ENCODE measurements at regions not wholly inside any gene's neighbourhood (a gene's known extent, or its start where the extent isn't known, plus 50 kb on each side); places are given as distances from the start of the nearest gene placed in this dataset.
"Not testable (repeated sequence)": the region's sequence is repeated elsewhere in the genome, so short reads cannot be mapped to it uniquely, and the experiment has no call there.

- H3K36me3 ChIP-seq = no peaks in the 10 kb centered on the region
- intact Hi-C loops (cut with DNase I) = no loop called here
- no peaks in the 10 kb centered on the region for H3K27me3 ChIP-seq (replicated peaks; ENCODE audit: insufficient read depth)
- no peak overlapping the region for H3K27ac ChIP-seq
- H3K9me3 ChIP-seq = no peaks in the 10 kb centered on the region
- WGBS = 44% methylated on average over 6 of the region's 6 CpGs
- TF ChIP-seq POLR2AphosphoS5 (IDR thresholded peaks at IDR 0.05) = no peak
- no peak for TF ChIP-seq POLR2A (IDR thresholded peaks at IDR 0.05)
- no peak for TF ChIP-seq CTCF (IDR thresholded peaks at IDR 0.05)
- H3K4me3 ChIP-seq = no peak overlapping the region
- no peak for DNase-seq (ENCODE audit: low spot score)
- no peaks in the 10 kb centered on the region for H3K4me1 ChIP-seq (replicated peaks)
Measured at GRCh38 chr13:50393628-50394027, 378.4 kb downstream of the KCNRG start.

DNA sequence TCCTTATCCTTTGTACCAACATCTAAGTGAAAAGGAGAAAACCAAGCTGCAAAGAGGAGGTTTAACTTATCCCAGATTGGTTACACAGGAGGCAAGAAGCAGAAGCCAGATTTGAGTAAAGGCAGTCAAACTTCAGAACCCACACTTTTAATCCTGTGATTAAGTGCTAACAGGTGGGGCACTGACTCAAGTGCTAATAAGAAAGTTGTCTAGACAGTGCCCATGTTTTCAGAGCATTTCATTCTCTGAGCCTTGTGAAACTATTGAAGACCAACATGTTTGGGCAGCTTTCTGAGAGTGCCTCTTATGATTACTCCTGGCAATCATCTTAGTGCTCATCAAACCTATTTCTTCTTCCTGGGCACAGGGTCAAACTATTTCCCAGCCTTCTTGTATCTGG, 380.8 kb downstream of the KCNRG start:
- intact Hi-C loops (cut with DNase I) = no loop called here
- no peaks in the 10 kb centered on the region for H3K27me3 ChIP-seq (replicated peaks; ENCODE audit: insufficient read depth)
- H3K4me3 ChIP-seq = no peak overlapping the region
- no peak for DNase-seq (ENCODE audit: low spot score)
- H3K36me3 ChIP-seq = no peaks in the 10 kb centered on the region
- no peak for TF ChIP-seq CTCF (IDR thresholded peaks at IDR 0.05)
- TF ChIP-seq POLR2AphosphoS5 (IDR thresholded peaks at IDR 0.05) = no peak
- no peak for TF ChIP-seq POLR2A (IDR thresholded peaks at IDR 0.05)
- no peak overlapping the region for H3K27ac ChIP-seq
- H3K4me1 ChIP-seq (replicated peaks) = no peaks in the 10 kb centered on the region
- no peaks in the 10 kb centered on the region for H3K9me3 ChIP-seq

GRCh38 chr13:50396618-50397017, 381.4 kb downstream of the KCNRG start:
- H3K4me3 ChIP-seq; H3K27ac ChIP-seq; H3K4me1 ChIP-seq (replicated peaks); H3K36me3 ChIP-seq; H3K9me3 ChIP-seq; DNase-seq (ENCODE audit: low spot score); intact Hi-C loops (cut with DNase I); H3K27me3 ChIP-seq (replicated peaks; ENCODE audit: insufficient read depth): not testable (repeated sequence)
- WGBS = 97% methylated on average over 29 of the region's 31 CpGs

GRCh38 chr13:50400035-50400726, 384.9 kb downstream of the KCNRG start:
- intact Hi-C loops (cut with DNase I) = no loop called here
- H3K36me3 ChIP-seq = no peaks in the 10 kb centered on the region

DNA sequence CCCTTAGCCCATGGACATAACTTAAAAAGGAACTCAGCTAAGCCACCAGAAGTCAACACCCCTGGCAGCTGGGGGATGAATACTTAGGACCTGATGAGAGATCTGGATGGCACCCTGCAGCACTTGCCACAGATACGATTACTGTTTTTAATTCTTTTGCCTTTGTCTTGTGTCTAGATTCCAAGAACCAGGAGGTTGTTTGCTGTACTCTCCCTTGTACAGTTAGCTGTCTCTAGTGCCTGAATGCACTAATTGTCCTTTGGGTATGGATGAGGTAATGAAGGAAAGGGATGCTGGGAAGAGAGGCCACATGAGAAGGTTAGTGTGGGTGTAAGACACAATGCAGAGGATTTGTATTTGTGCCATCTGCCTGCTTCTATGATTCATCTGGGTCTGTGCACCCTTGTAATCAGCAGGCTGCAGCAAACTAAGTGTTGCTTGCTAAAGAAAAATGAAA, 385.8 kb downstream of the KCNRG start:
- no peak overlapping the region for H3K27ac ChIP-seq
- no peak overlapping the region for H3K4me3 ChIP-seq
- WGBS = 71% methylated on average over 1 of the region's 1 CpG
- TF ChIP-seq CTCF (IDR thresholded peaks at IDR 0.05) = no peak
- no peak for TF ChIP-seq POLR2A (IDR thresholded peaks at IDR 0.05)
- TF ChIP-seq POLR2AphosphoS5 (IDR thresholded peaks at IDR 0.05) = no peak
- H3K36me3 ChIP-seq = no peaks in the 10 kb centered on the region
- H3K27me3 ChIP-seq (replicated peaks; ENCODE audit: insufficient read depth) = no peaks in the 10 kb centered on the region
- intact Hi-C loops (cut with DNase I) = no loop called here
- H3K4me1 ChIP-seq (replicated peaks) = no peaks in the 10 kb centered on the region
- no peak for DNase-seq (ENCODE audit: low spot score)
- no peaks in the 10 kb centered on the region for H3K9me3 ChIP-seq

More at GRCh38 chr13:50400035-50400726, 384.9 kb downstream of the KCNRG start:
- no peak for DNase-seq (ENCODE audit: low spot score)
- Histone ChIP-seq H3K9me3 (no peaks in the 10 kb centered on the region), H3K27me3 (replicated peaks; ENCODE audit: insufficient read depth) (no peaks in the 10 kb centered on the region), H3K27ac (no peak overlapping the region), H3K4me1 (replicated peaks) (no peaks in the 10 kb centered on the region), H3K4me3 (no peak overlapping the region)
- WGBS = 78% methylated on average over 3 of the region's 3 CpGs
- TF ChIP-seq CTCF (IDR thresholded peaks at IDR 0.05) (no peak), POLR2A (IDR thresholded peaks at IDR 0.05) (no peak), POLR2AphosphoS5 (IDR thresholded peaks at IDR 0.05) (no peak)

All from prostate gland (tissue), 2 donors.